Activated CD4-positive, alpha-beta T cell treated with anti-CD3 and anti-CD28 coated beads for 36 hours (primary cell): ENCODE measurements at regions not wholly inside any gene's neighbourhood (a gene's known extent, or its start where the extent isn't known, plus 50 kb on each side); places are given as distances from the start of the nearest gene placed in this dataset.
A peak's percentile ranks its signal among the peaks of the same experiment; 100 is the strongest.

ENCODE experiments used
- ATAC-seq: fragments of 200-7000 bp; cut with Tn5 transposase; one replicate; pipeline ENCODE4 v1.10.0; 2021; ENCODE audit warnings: mild to moderate bottlenecking, moderate library complexity
- CTCF ChIA-PET: fragments of 350-600 bp; sonication (Branson Sonifier 250); formaldehyde crosslinking; loops from one replicate; lab custom pipeline; 2021; ENCODE audit warnings: antibody characterized with exemption; lab: Charles Lee
- POLR2A ChIA-PET: fragments of 350-600 bp; sonication (Branson Sonifier 250); formaldehyde crosslinking; loops from one replicate; lab custom pipeline; 2021; ENCODE audit warnings: antibody characterized with exemption, inconsistent platforms; lab: Charles Lee
- DNase-seq: peaks from one replicate; pipeline ENCODE4 v3.0.0-alpha.2; 2020
- H3K27ac Mint-ChIP-seq: one replicate; pipeline ENCODE4 v1.8.0; 2021; ENCODE audit warnings: mixed read lengths
- H3K27me3 Mint-ChIP-seq: one replicate; pipeline ENCODE4 v1.8.0; 2021; ENCODE audit warnings: mixed read lengths
- H3K36me3 Mint-ChIP-seq: one replicate; pipeline ENCODE4 v1.8.0; 2021; ENCODE audit warnings: low read depth, mixed read lengths
- H3K4me1 Mint-ChIP-seq: one replicate; pipeline ENCODE4 v1.8.0; 2021; ENCODE audit warnings: mixed read lengths
- H3K4me3 Mint-ChIP-seq: one replicate; pipeline ENCODE4 v1.8.0; 2021; ENCODE audit warnings: mild to moderate bottlenecking, moderate library complexity, mixed read lengths
- H3K9me3 Mint-ChIP-seq: one replicate; pipeline ENCODE4 v1.8.0; 2021; ENCODE audit warnings: low read depth, mixed read lengths
- intact Hi-C, 2 experiments: fragments of 100-400 bp; cut with DNase I in 1 of 2; cut with micrococcal nuclease in 1 of 2; formaldehyde crosslinking; loops; one replicate each; pipeline versions ENCODE4 v1.14.2 to v1.15.1; 2022 to 2024; cut with DNase I, micrococcal nuclease

GRCh38 chr10:31754803-31755624, 173.6 kb downstream of the ARHGAP12 start:
- Mint-ChIP-seq H3K36me3 (peaks cover 2% of the 10 kb centered on the region), H3K27ac (no peak overlapping the region), H3K9me3 (no peaks in the 10 kb centered on the region), H3K4me3 (no peak overlapping the region), H3K27me3 (no peaks in the 10 kb centered on the region), H3K4me1 (peaks cover 4% of the 10 kb centered on the region)
- intact Hi-C loops = loop anchor here in 1 of 2 experiments (10.0 kb wide), 1 partner anchor 600 kb away; no protein-coding TSS in a partner anchor
- POLR2A ChIA-PET = interaction anchor here (0.6 kb wide), 1 partner anchor 1047 kb away, joined by 4 read pairs; no protein-coding TSS in a partner anchor
- DNase-seq = no peak
- CTCF ChIA-PET = interaction anchor here (0.8 to 1.3 kb wide), 2 partner anchors 9 to 108 kb away, joined by 4 to 6 read pairs; no protein-coding TSS in a partner anchor
- ATAC-seq = no peak

- ATAC-seq = no peak
- H3K36me3 Mint-ChIP-seq = no peaks in the 10 kb centered on the region
- no peak for DNase-seq
- H3K4me1 Mint-ChIP-seq = peaks cover 4% of the 10 kb centered on the region
- H3K4me3 Mint-ChIP-seq = no peak overlapping the region
- peak overlapping the region; percentile 19 for H3K27ac Mint-ChIP-seq
- H3K27me3 Mint-ChIP-seq = no peaks in the 10 kb centered on the region
- intact Hi-C loops = loop anchor here in 1 of 2 experiments (10.0 kb wide), 1 partner anchor 601 kb away; no protein-coding TSS in a partner anchor
- ChIA-PET POLR2A (no interaction called here), CTCF (no interaction called here)
- no peaks in the 10 kb centered on the region for H3K9me3 Mint-ChIP-seq
Measured at GRCh38 chr10:31753681-31754080, 174.9 kb downstream of the ARHGAP12 start.

DNA sequence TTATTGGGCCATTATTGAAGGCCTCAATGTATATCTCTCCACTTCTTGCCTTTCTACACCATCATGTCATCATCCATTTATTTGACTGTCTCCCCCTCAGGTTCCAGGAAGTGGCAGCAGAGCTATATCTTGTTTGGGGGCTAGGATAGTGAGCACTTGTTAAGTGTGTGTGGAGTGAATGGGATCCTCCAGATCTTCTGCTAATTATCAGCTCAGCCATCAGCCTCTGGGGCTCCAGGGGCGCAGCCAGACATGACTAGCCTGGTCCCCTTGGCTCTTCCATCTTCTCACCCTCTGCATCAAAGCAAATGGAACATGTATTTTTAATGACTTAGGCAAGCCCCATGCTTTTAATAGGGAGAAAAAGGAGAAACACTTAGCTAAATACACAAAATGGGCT, 176.5 kb downstream of the ARHGAP12 start:
- H3K27ac Mint-ChIP-seq = no peak overlapping the region
- no peak overlapping the region for H3K4me3 Mint-ChIP-seq
- ATAC-seq = no peak
- ChIA-PET POLR2A (no interaction called here), CTCF (interaction anchor here (1.4 kb wide), 1 partner anchor 18 kb away, joined by 4 read pairs; no protein-coding TSS in a partner anchor)
- no peaks in the 10 kb centered on the region for H3K36me3 Mint-ChIP-seq
- H3K27me3 Mint-ChIP-seq = no peaks in the 10 kb centered on the region
- DNase-seq = no peak
- peaks cover 4% of the 10 kb centered on the region for H3K4me1 Mint-ChIP-seq
- intact Hi-C loops = loop anchor here in 1 of 2 experiments (10.0 kb wide), 1 partner anchor 603 kb away; no protein-coding TSS in a partner anchor
- no peaks in the 10 kb centered on the region for H3K9me3 Mint-ChIP-seq

DNA sequence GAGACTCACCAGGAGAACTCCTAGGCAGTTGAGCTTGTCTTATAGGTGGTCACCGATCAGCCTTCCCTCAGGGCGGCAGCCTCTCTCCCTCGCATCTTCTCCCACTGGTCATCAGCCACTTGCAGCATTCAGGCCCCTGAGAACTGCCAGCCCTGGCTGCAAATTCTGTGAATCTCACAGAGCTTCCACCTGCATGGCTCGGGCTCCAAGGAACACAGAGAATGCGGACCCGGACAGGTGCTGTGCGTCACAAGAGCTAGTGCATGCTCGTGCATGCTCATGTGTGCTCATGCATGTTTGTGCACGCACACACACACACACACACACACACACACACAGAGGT, 176.9 kb downstream of the ARHGAP12 start:
- H3K27me3 Mint-ChIP-seq = no peaks in the 10 kb centered on the region
- CTCF ChIA-PET = interaction anchor here (1.4 kb wide), 1 partner anchor 18 kb away, joined by 4 read pairs; no protein-coding TSS in a partner anchor
- no peak for ATAC-seq
- no peaks in the 10 kb centered on the region for H3K9me3 Mint-ChIP-seq
- POLR2A ChIA-PET = no interaction called here
- H3K4me1 Mint-ChIP-seq = peaks cover 8% of the 10 kb centered on the region
- H3K36me3 Mint-ChIP-seq = no peaks in the 10 kb centered on the region
- no peak overlapping the region for H3K4me3 Mint-ChIP-seq
- no peak overlapping the region for H3K27ac Mint-ChIP-seq
- intact Hi-C loops = loop anchor here in 1 of 2 experiments (10.0 kb wide), 1 partner anchor 603 kb away; no protein-coding TSS in a partner anchor
- no peak for DNase-seq

DNA sequence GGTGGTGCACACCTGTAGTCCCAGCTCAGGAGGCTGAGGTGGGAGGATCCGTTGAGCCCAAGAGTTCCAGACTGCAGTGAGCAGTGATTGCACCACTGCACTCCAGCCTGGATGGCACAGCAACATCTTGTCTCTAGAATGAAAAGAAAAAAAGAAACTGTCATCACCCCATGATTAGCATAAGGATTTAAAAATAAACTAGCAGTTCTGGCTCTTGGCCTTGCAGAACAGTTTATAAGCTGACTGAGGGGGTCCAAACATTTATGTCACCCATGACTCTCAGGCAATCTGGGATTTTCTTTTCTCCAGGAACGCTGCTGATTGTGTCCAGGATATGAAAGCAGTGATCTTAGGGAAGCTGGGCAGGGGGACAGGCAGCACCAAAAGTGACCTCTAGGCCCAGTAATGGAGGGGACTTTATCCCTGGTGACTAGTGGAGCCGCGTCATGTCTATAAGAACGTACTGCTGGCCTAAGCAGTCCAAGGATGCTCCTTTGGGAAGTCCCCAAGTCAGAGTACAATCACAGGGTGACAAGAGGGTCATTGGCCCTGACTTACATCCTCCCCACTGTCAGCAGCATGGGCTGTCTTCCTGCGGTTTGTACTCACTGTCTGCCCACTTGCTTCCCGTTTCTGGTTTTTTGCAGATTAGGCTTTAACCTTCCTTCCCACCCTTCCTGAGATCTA, 177.4 kb downstream of the ARHGAP12 start:
- ChIA-PET POLR2A (no interaction called here), CTCF (interaction anchor here (1.2 to 1.4 kb wide), 2 partner anchors 19 to 42 kb away, joined by 3 to 4 read pairs; no protein-coding TSS in a partner anchor)
- ATAC-seq (peak; percentile 47), DNase-seq (no peak)
- Mint-ChIP-seq H3K4me1 (peaks cover 9% of the 10 kb centered on the region), H3K27ac (no peak overlapping the region), H3K27me3 (no peaks in the 10 kb centered on the region), H3K4me3 (no peak overlapping the region), H3K9me3 (no peaks in the 10 kb centered on the region), H3K36me3 (no peaks in the 10 kb centered on the region)
- intact Hi-C loops = loop anchor here in 1 of 2 experiments (10.0 kb wide), 1 partner anchor 604 kb away; no protein-coding TSS in a partner anchor

- ATAC-seq = no peak
- ChIA-PET POLR2A (interaction anchor here (1.0 kb wide), 1 partner anchor 10 kb away, joined by 3 read pairs; no protein-coding TSS in a partner anchor), CTCF (interaction anchor here (0.6 to 1.2 kb wide), 3 partner anchors 21 to 41 kb away, joined by 3 to 4 read pairs (median 3); no protein-coding TSS in a partner anchor)
- intact Hi-C loops = loop anchor here in 1 of 2 experiments (5.0 to 10.0 kb wide), 3 partner anchors 405 to 1048 kb away; no protein-coding TSS in a partner anchor
- no peaks in the 10 kb centered on the region for H3K27me3 Mint-ChIP-seq
- no peak overlapping the region for H3K4me3 Mint-ChIP-seq
- no peak overlapping the region for H3K27ac Mint-ChIP-seq
- H3K9me3 Mint-ChIP-seq = no peaks in the 10 kb centered on the region
- H3K36me3 Mint-ChIP-seq = no peaks in the 10 kb centered on the region
- DNase-seq = no peak
- H3K4me1 Mint-ChIP-seq = peaks cover 19% of the 10 kb centered on the region
Measured at GRCh38 chr10:31749981-31750840, 178.4 kb downstream of the ARHGAP12 start.

- intact Hi-C loops = loop anchor here in 1 of 2 experiments (5.0 to 10.0 kb wide), 2 partner anchors 404 to 1047 kb away; no protein-coding TSS in a partner anchor
- POLR2A ChIA-PET = no interaction called here
- CTCF ChIA-PET = interaction anchor here (1.1 kb wide), 1 partner anchor 26 kb away, joined by 4 read pairs; no protein-coding TSS in a partner anchor
- Mint-ChIP-seq H3K4me3 (no peak overlapping the region), H3K9me3 (no peaks in the 10 kb centered on the region), H3K27ac (no peak overlapping the region), H3K4me1 (peaks cover 28% of the 10 kb centered on the region), H3K36me3 (no peaks in the 10 kb centered on the region), H3K27me3 (no peaks in the 10 kb centered on the region)
- ATAC-seq = no peak
- no peak for DNase-seq
Measured at GRCh38 chr10:31749301-31749700, 179.3 kb downstream of the ARHGAP12 start.

GRCh38 chr10:31745612-31746376, 182.8 kb downstream of the ARHGAP12 start:
- Mint-ChIP-seq H3K36me3 (no peaks in the 10 kb centered on the region), H3K27me3 (no peaks in the 10 kb centered on the region), H3K4me3 (no peak overlapping the region), H3K9me3 (peaks cover 8% of the 10 kb centered on the region), H3K4me1 (peaks cover 34% of the 10 kb centered on the region), H3K27ac (peak overlapping the region; percentile 91)
- ATAC-seq (peak; percentile 98), DNase-seq (peak; percentile 75)
- CTCF ChIA-PET = interaction anchor here (0.7 to 1.8 kb wide), 9 partner anchors 10 to 176 kb away, joined by 3 to 6 read pairs (median 3); no protein-coding TSS in a partner anchor
- intact Hi-C loops = loop anchor here (1.0 to 10.0 kb wide), 4 partner anchors 15 to 1043 kb away; no protein-coding TSS in a partner anchor
- POLR2A ChIA-PET = interaction anchor here (0.6 to 2.3 kb wide), 7 partner anchors 12 to 1044 kb away, joined by 3 to 12 read pairs (median 3); no protein-coding TSS in a partner anchor

GRCh38 chr10:31744025-31744424, 184.6 kb downstream of the ARHGAP12 start:
- H3K27ac Mint-ChIP-seq = peak overlapping the region; percentile 91
- ChIA-PET POLR2A (no interaction called here), CTCF (interaction anchor here (1.1 to 1.8 kb wide), 2 partner anchors 10 to 16 kb away, joined by 5 to 6 read pairs; no protein-coding TSS in a partner anchor)
- DNase-seq (no peak), ATAC-seq (no peak)
- no peaks in the 10 kb centered on the region for H3K27me3 Mint-ChIP-seq
- intact Hi-C loops = loop anchor here in 1 of 2 experiments (10.0 kb wide), 1 partner anchor 399 kb away; no protein-coding TSS in a partner anchor
- H3K36me3 Mint-ChIP-seq = no peaks in the 10 kb centered on the region
- H3K4me1 Mint-ChIP-seq = peaks cover 34% of the 10 kb centered on the region
- no peak overlapping the region for H3K4me3 Mint-ChIP-seq
- peaks cover 8% of the 10 kb centered on the region for H3K9me3 Mint-ChIP-seq
